ENCODE measurements at regions not wholly inside any gene's neighbourhood (a gene's known extent, or its start where the extent isn't known, plus 50 kb on each side); places are given as distances from the start of the nearest gene placed in this dataset.

- no peaks in the 10 kb centered on the region for H3K27me3 ChIP-seq (replicated peaks; ENCODE audit: control insufficient read depth, insufficient read depth, low read length)
- H3K4me3 ChIP-seq (replicated peaks; ENCODE audit: low read depth, low read length) = no peak overlapping the region
- TF ChIP-seq CTCF (IDR thresholded peaks at IDR 0.05; ENCODE audit: insufficient read depth, low read length, poor library complexity, severe bottlenecking) = no peak
- no peaks in the 10 kb centered on the region for H3K36me3 ChIP-seq (ENCODE audit: control insufficient read depth, insufficient read depth, low read length)
- DNase-seq (ENCODE audit: extremely low read depth, insufficient read length) = no peak
These were observed 1496.2 kb downstream of the TECRL start for GRCh38 chr4:62913065-62913464.

- no peak for DNase-seq (ENCODE audit: extremely low read depth, insufficient read length)
These were observed 1496.7 kb downstream of the TECRL start for GRCh38 chr4:62912531-62912930.

GRCh38 chr4:62909238-62909637 is 1500.0 kb downstream of the TECRL start:
- Histone ChIP-seq H3K36me3 (ENCODE audit: control insufficient read depth, insufficient read depth, low read length) (no peaks in the 10 kb centered on the region), H3K27me3 (replicated peaks; ENCODE audit: control insufficient read depth, insufficient read depth, low read length) (no peaks in the 10 kb centered on the region), H3K4me3 (replicated peaks; ENCODE audit: low read depth, low read length) (no peak overlapping the region)
- DNase-seq (ENCODE audit: extremely low read depth, insufficient read length) = no peak
- TF ChIP-seq CTCF (IDR thresholded peaks at IDR 0.05; ENCODE audit: insufficient read depth, low read length, poor library complexity, severe bottlenecking) = no peak

More at GRCh38 chr4:62912531-62912930, 1496.7 kb downstream of the TECRL start:
- H3K4me3 ChIP-seq (replicated peaks; ENCODE audit: low read depth, low read length) = no peak overlapping the region
- no peaks in the 10 kb centered on the region for H3K27me3 ChIP-seq (replicated peaks; ENCODE audit: control insufficient read depth, insufficient read depth, low read length)
- no peaks in the 10 kb centered on the region for H3K36me3 ChIP-seq (ENCODE audit: control insufficient read depth, insufficient read depth, low read length)
- TF ChIP-seq CTCF (IDR thresholded peaks at IDR 0.05; ENCODE audit: insufficient read depth, low read length, poor library complexity, severe bottlenecking) = no peak

GRCh38 chr4:62901101-62901500 is 1508.1 kb downstream of the TECRL start:
- no peak overlapping the region for H3K4me3 ChIP-seq (replicated peaks; ENCODE audit: low read depth, low read length)
- DNase-seq (ENCODE audit: extremely low read depth, insufficient read length) = no peak
- no peak for TF ChIP-seq CTCF (IDR thresholded peaks at IDR 0.05; ENCODE audit: insufficient read depth, low read length, poor library complexity, severe bottlenecking)
- H3K36me3 ChIP-seq (ENCODE audit: control insufficient read depth, insufficient read depth, low read length) = no peaks in the 10 kb centered on the region
- H3K27me3 ChIP-seq (replicated peaks; ENCODE audit: control insufficient read depth, insufficient read depth, low read length) = no peaks in the 10 kb centered on the region

GRCh38 chr4:62899646-62900364 is 1509.4 kb downstream of the TECRL start:
- Histone ChIP-seq H3K27me3 (replicated peaks; ENCODE audit: control insufficient read depth, insufficient read depth, low read length) (no peaks in the 10 kb centered on the region), H3K36me3 (ENCODE audit: control insufficient read depth, insufficient read depth, low read length) (no peaks in the 10 kb centered on the region), H3K4me3 (replicated peaks; ENCODE audit: low read depth, low read length) (no peak overlapping the region)
- no peak for DNase-seq (ENCODE audit: extremely low read depth, insufficient read length)
- TF ChIP-seq CTCF (IDR thresholded peaks at IDR 0.05; ENCODE audit: insufficient read depth, low read length, poor library complexity, severe bottlenecking) = no peak

- DNase-seq (ENCODE audit: extremely low read depth, insufficient read length) = no peak
These were observed 1511.1 kb downstream of the TECRL start for GRCh38 chr4:62898115-62898514.

More at GRCh38 chr4:62898115-62898514, 1511.1 kb downstream of the TECRL start:
- TF ChIP-seq CTCF (IDR thresholded peaks at IDR 0.05; ENCODE audit: insufficient read depth, low read length, poor library complexity, severe bottlenecking) = no peak
- H3K27me3 ChIP-seq (replicated peaks; ENCODE audit: control insufficient read depth, insufficient read depth, low read length) = no peaks in the 10 kb centered on the region
- H3K36me3 ChIP-seq (ENCODE audit: control insufficient read depth, insufficient read depth, low read length) = no peaks in the 10 kb centered on the region
- no peak overlapping the region for H3K4me3 ChIP-seq (replicated peaks; ENCODE audit: low read depth, low read length)

All from GM06990 (cell line).